ENCODE measurements at regions not wholly inside any gene's neighbourhood (a gene's known extent, or its start where the extent isn't known, plus 50 kb on each side); places are given as distances from the start of the nearest gene placed in this dataset.

- TF ChIP-seq CTCF (IDR thresholded peaks at IDR 0.05; ENCODE audit: poor library complexity) = no peak
- no peak for TF ChIP-seq EZH2phosphoT487 (IDR thresholded peaks at IDR 0.05; ENCODE audit: low read depth, severe bottlenecking, unreplicated experiment)
- TF ChIP-seq EZH2 (IDR thresholded peaks at IDR 0.05; ENCODE audit: borderline replicate concordance) = no peak
- 88% methylated on average over 3 of the region's 3 CpGs for WGBS (ENCODE audit: low lambda C conversion rate, missing lambda C conversion rate)
- no peaks in the 10 kb centered on the region for H3K79me2 ChIP-seq
- H3K36me3 ChIP-seq (replicated peaks; ENCODE audit: insufficient read depth, low read depth) = no peaks in the 10 kb centered on the region
- no peak overlapping the region for H2AFZ ChIP-seq
- no peaks in the 10 kb centered on the region for H3K27me3 ChIP-seq
- no peak overlapping the region for H3K4me2 ChIP-seq
- no peak for DNase-seq (ENCODE audit: low spot score)
- H3K27ac ChIP-seq = no peak overlapping the region
- H3K4me1 ChIP-seq (ENCODE audit: insufficient read depth) = no peaks in the 10 kb centered on the region
- no peaks in the 10 kb centered on the region for H3K9me3 ChIP-seq (ENCODE audit: low read depth)
- no peak overlapping the region for H3K4me3 ChIP-seq
- no peaks in the 10 kb centered on the region for H3K9me2 ChIP-seq (replicated peaks; ENCODE audit: insufficient read depth)
- H4K20me1 ChIP-seq (ENCODE audit: insufficient read depth, poor library complexity, severe bottlenecking) = no peaks in the 10 kb centered on the region
Measured at GRCh38 chr9:105131981-105132380, 112.5 kb upstream of the SLC44A1 start.

GRCh38 chr9:105132606-105133005 is 111.8 kb upstream of the SLC44A1 start:
- H3K4me2 ChIP-seq = no peak overlapping the region
- H3K27me3 ChIP-seq = no peaks in the 10 kb centered on the region
- H3K27ac ChIP-seq = no peak overlapping the region
- no peaks in the 10 kb centered on the region for H3K36me3 ChIP-seq (replicated peaks; ENCODE audit: insufficient read depth, low read depth)
- H3K4me3 ChIP-seq = no peak overlapping the region
- no peaks in the 10 kb centered on the region for H3K79me2 ChIP-seq
- TF ChIP-seq EZH2 (IDR thresholded peaks at IDR 0.05; ENCODE audit: borderline replicate concordance) (no peak), CTCF (IDR thresholded peaks at IDR 0.05; ENCODE audit: poor library complexity) (no peak), EZH2phosphoT487 (IDR thresholded peaks at IDR 0.05; ENCODE audit: low read depth, severe bottlenecking, unreplicated experiment) (no peak)
- no peaks in the 10 kb centered on the region for H3K4me1 ChIP-seq (ENCODE audit: insufficient read depth)
- WGBS (ENCODE audit: low lambda C conversion rate, missing lambda C conversion rate) = 56% methylated on average over 2 of the region's 2 CpGs
- no peaks in the 10 kb centered on the region for H3K9me2 ChIP-seq (replicated peaks; ENCODE audit: insufficient read depth)
- peak; percentile 33 for DNase-seq (ENCODE audit: low spot score)
- no peaks in the 10 kb centered on the region for H4K20me1 ChIP-seq (ENCODE audit: insufficient read depth, poor library complexity, severe bottlenecking)
- H2AFZ ChIP-seq = no peak overlapping the region
- no peaks in the 10 kb centered on the region for H3K9me3 ChIP-seq (ENCODE audit: low read depth)

GRCh38 chr9:105138306-105138801 is 106.1 kb upstream of the SLC44A1 start:
- H3K9me3 ChIP-seq (ENCODE audit: low read depth) = no peaks in the 10 kb centered on the region
- no peak overlapping the region for H3K4me2 ChIP-seq
- no peak overlapping the region for H3K27ac ChIP-seq
- peak overlapping the region; percentile 16 for H2AFZ ChIP-seq
- H3K79me2 ChIP-seq = no peaks in the 10 kb centered on the region
- no peaks in the 10 kb centered on the region for H3K9me2 ChIP-seq (replicated peaks; ENCODE audit: insufficient read depth)
- H3K4me1 ChIP-seq (ENCODE audit: insufficient read depth) = peaks cover 7% of the 10 kb centered on the region
- no peak overlapping the region for H3K4me3 ChIP-seq
- no peaks in the 10 kb centered on the region for H3K27me3 ChIP-seq
- 53% methylated on average over 5 of the region's 5 CpGs for WGBS (ENCODE audit: low lambda C conversion rate, missing lambda C conversion rate)
- TF ChIP-seq EZH2 (IDR thresholded peaks at IDR 0.05; ENCODE audit: borderline replicate concordance) (no peak), EZH2phosphoT487 (IDR thresholded peaks at IDR 0.05; ENCODE audit: low read depth, severe bottlenecking, unreplicated experiment) (no peak), CTCF (IDR thresholded peaks at IDR 0.05; ENCODE audit: poor library complexity) (no peak)
- H3K36me3 ChIP-seq (replicated peaks; ENCODE audit: insufficient read depth, low read depth) = no peaks in the 10 kb centered on the region
- peak; percentile 55 for DNase-seq (ENCODE audit: low spot score)
- H4K20me1 ChIP-seq (ENCODE audit: insufficient read depth, poor library complexity, severe bottlenecking) = no peaks in the 10 kb centered on the region
